ENCODE measurements at regions not wholly inside any gene's neighbourhood (a gene's known extent, or its start where the extent isn't known, plus 50 kb on each side); places are given as distances from the start of the nearest gene placed in this dataset.

DNA sequence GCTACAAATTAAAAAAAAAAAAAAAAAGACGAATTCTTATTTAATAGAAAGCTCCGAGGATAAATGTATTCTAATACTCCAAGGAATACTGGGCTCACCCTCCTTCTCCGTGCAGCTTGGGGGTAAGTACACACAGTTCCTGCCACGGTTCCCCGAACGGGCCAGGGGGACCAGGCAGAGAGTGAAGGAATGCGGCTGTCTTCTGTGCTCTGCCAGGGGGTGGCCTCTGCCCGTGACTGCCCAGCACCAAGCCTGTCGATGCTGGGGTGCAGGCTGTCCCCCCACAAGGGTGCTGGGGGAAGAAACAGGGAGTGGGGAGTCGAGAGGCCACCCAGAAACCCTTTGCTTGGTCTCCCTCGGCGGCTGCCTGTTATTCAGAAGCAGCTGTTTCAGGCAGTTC, 410.1 kb upstream of the IRX1 start (continued):
- no peak for TF ChIP-seq SUZ12 (IDR thresholded peaks at IDR 0.05; ENCODE audit: unreplicated experiment)

DNA sequence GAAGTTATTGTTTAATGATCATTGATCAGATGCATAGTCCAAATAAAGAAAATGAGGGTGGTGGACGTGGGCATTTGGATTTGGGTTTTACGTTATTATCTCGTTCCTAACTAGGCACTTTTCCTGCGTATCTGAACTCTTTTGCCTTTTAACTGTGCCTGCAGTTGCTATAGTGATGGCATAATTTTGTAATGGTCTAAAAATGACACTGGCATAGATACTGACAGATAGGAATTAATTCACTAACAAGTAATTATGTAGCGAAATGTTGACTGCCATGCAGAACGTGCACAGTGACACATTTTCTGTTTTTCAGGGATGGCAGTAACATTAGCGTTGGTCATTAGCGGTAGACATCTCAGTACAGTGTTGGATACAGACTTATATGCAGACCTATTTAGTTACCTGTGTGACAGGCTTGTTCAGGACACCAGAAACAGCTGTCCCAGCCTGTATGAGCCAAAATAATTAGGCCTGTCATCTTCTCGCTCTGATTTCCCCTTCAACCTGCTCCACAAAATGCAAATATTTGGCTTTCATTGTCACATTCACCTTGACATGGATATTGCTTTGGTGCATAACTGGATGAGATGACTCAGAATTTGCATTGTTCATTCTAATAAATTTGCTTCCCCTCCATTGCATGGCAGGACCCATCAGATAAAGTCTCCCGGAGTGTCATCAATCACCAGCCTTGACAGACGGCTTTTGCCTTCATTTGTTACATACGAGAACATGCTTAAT, 413.3 kb upstream of the IRX1 start:
- Histone ChIP-seq H4K20me1 (ENCODE audit: control insufficient read depth, insufficient read depth) (no peaks in the 10 kb centered on the region), H3K4me2 (ENCODE audit: control insufficient read depth, insufficient read depth) (no peak overlapping the region), H3K9me3 (replicated peaks; ENCODE audit: control insufficient read depth, insufficient read depth, low read length) (no peaks in the 10 kb centered on the region; the same call in 2 of the 3 replicates), H2AFZ (ENCODE audit: control insufficient read depth, low read depth, low read length) (no peak overlapping the region), H3K4me1 (ENCODE audit: control insufficient read depth, insufficient read depth, low read length) (no peaks in the 10 kb centered on the region), H3K27me3 (replicated peaks in 1 of 2; ENCODE audit: control insufficient read depth in 2 of 2, insufficient read depth in 2 of 2, low read length in 1 of 2) (no peaks in the 10 kb centered on the region), H3K36me3 (ENCODE audit: control insufficient read depth in 2 of 2, insufficient read depth in 2 of 2, low read length in 1 of 2) (no peaks in the 10 kb centered on the region), H3K27ac (ENCODE audit: control insufficient read depth, insufficient read depth) (no peak overlapping the region), H3K9ac (ENCODE audit: control insufficient read depth, insufficient read depth, low read length) (no peak overlapping the region), H3K4me3 (no peak overlapping the region), H3K79me2 (ENCODE audit: control insufficient read depth, insufficient read depth, low read length) (no peaks in the 10 kb centered on the region)
- no peak for DNase-seq (ENCODE audit: low read depth, low spot score)
- ChIA-PET SMC1A (ENCODE audit: uncharacterized antibody, unreplicated experiment) (no interaction called here), RAD21 (ENCODE audit: unreplicated experiment) (no interaction called here), CTCF (no interaction called here), POLR2A (no interaction called here)
- ATAC-seq = no peak
- intact Hi-C loops (cut with micrococcal nuclease; ENCODE audit: unreplicated experiment) (no loop called here), in situ Hi-C loops (cut with MboI) (no loop called here)
- no TSS peak for BruUV-seq (replicated peaks)
- no peak for FAIRE-seq
- 46% methylated on average over 12 of the region's 12 CpGs for WGBS (ENCODE audit: insufficient coverage, insufficient replicate concordance, low lambda C conversion rate, missing lambda C conversion rate)
- TF ChIP-seq PAX8 (IDR thresholded peaks at IDR 0.05) = no peak
- TF ChIP-seq, protein P1, sequence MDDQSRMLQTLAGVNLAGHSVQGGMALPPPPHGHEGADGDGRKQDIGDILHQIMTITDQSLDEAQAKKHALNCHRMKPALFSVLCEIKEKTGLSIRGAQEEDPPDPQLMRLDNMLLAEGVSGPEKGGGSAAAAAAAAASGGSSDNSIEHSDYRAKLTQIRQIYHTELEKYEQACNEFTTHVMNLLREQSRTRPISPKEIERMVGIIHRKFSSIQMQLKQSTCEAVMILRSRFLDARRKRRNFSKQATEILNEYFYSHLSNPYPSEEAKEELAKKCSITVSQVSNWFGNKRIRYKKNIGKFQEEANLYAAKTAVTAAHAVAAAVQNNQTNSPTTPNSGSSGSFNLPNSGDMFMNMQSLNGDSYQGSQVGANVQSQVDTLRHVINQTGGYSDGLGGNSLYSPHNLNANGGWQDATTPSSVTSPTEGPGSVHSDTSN (IDR thresholded peaks at IDR 0.05; ENCODE audit: insufficient replicate concordance, low read depth, low read length) = no peak
- TF ChIP-seq CEBPB (IDR thresholded peaks at IDR 0.05; ENCODE audit: borderline replicate concordance in 1 of 2, low read depth in 2 of 2, low read length in 2 of 2) = no peak
- TF ChIP-seq SUPT20H (IDR thresholded peaks at IDR 0.05; ENCODE audit: borderline replicate concordance, control insufficient read depth, low read depth, low read length) = no peak
- no peak for TF ChIP-seq EED (IDR thresholded peaks at IDR 0.05; ENCODE audit: low read depth)
- TF ChIP-seq, protein P2, sequence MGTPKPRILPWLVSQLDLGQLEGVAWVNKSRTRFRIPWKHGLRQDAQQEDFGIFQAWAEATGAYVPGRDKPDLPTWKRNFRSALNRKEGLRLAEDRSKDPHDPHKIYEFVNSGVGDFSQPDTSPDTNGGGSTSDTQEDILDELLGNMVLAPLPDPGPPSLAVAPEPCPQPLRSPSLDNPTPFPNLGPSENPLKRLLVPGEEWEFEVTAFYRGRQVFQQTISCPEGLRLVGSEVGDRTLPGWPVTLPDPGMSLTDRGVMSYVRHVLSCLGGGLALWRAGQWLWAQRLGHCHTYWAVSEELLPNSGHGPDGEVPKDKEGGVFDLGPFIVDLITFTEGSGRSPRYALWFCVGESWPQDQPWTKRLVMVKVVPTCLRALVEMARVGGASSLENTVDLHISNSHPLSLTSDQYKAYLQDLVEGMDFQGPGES (IDR thresholded peaks at IDR 0.05) = no peak
- TF ChIP-seq, protein P3, sequence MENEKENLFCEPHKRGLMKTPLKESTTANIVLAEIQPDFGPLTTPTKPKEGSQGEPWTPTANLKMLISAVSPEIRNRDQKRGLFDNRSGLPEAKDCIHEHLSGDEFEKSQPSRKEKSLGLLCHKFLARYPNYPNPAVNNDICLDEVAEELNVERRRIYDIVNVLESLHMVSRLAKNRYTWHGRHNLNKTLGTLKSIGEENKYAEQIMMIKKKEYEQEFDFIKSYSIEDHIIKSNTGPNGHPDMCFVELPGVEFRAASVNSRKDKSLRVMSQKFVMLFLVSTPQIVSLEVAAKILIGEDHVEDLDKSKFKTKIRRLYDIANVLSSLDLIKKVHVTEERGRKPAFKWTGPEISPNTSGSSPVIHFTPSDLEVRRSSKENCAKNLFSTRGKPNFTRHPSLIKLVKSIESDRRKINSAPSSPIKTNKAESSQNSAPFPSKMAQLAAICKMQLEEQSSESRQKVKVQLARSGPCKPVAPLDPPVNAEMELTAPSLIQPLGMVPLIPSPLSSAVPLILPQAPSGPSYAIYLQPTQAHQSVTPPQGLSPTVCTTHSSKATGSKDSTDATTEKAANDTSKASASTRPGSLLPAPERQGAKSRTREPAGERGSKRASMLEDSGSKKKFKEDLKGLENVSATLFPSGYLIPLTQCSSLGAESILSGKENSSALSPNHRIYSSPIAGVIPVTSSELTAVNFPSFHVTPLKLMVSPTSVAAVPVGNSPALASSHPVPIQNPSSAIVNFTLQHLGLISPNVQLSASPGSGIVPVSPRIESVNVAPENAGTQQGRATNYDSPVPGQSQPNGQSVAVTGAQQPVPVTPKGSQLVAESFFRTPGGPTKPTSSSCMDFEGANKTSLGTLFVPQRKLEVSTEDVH (IDR thresholded peaks at IDR 0.05; ENCODE audit: low read depth, partially characterized antibody) = no peak
- TF ChIP-seq CHD4 (IDR thresholded peaks at IDR 0.05) = no peak
- TF ChIP-seq NFIC (IDR thresholded peaks at IDR 0.05; ENCODE audit: low read depth, low read length) = no peak
- no peak for TF ChIP-seq GABPA (IDR thresholded peaks at IDR 0.05; ENCODE audit: low read depth)
- TF ChIP-seq ZNF274 (IDR thresholded peaks at IDR 0.05; ENCODE audit: insufficient read depth, insufficient read length) = no peak
- no peak for TF ChIP-seq RAD51 (IDR thresholded peaks at IDR 0.05)
- TF ChIP-seq ZNF207 (IDR thresholded peaks at IDR 0.05; ENCODE audit: borderline replicate concordance) = no peak
